Hematopoietic multipotent progenitor cell treated with erythropoietin and hydrocortisone succinate and interleukin-3 and kit ligand, for 15 days (in vitro differentiated cells): ENCODE measurements at regions not wholly inside any gene's neighbourhood (a gene's known extent, or its start where the extent isn't known, plus 50 kb on each side); places are given as distances from the start of the nearest gene placed in this dataset.
"Not testable (repeated sequence)": the region's sequence is repeated elsewhere in the genome, so short reads cannot be mapped to it uniquely, and the experiment has no call there.

Source experiments
- DNase-seq: peaks from one replicate; pipeline ENCODE4 v3.0.0-alpha.2; 2015; ENCODE audit warnings: low spot score

GRCh38 chr9:36461323-36461722 is 61.3 kb upstream of the RNF38 start:
- DNase-seq: no peak

GRCh38 chr9:36458430-36458915 is 58.4 kb upstream of the RNF38 start:
- not testable (repeated sequence) for DNase-seq

GRCh38 chr9:36457836-36458429 is 57.9 kb upstream of the RNF38 start:
- no peak for DNase-seq

- no peak for DNase-seq
Observed at GRCh38 chr9:36456480-36457065, 56.5 kb upstream of the RNF38 start.

GRCh38 chr9:36451949-36452348 is 51.9 kb upstream of the RNF38 start:
- no peak for DNase-seq

GRCh38 chr9:36450110-36450732 is 50.2 kb upstream of the RNF38 start:
- peak; percentile 54 for DNase-seq
